Osteoblast (primary cell): ENCODE measurements at regions not wholly inside any gene's neighbourhood (a gene's known extent, or its start where the extent isn't known, plus 50 kb on each side); places are given as distances from the start of the nearest gene placed in this dataset.
"Not testable (repeated sequence)": the region's sequence is repeated elsewhere in the genome, so short reads cannot be mapped to it uniquely, and the experiment has no call there.

ENCODE experiments used
- DNase-seq: peaks from one replicate; pipeline ENCODE4 v3.0.0; 2011; ENCODE audit warnings: low spot score, mixed read lengths; ENCODE audit not compliant: insufficient read length; ENCODE audit errors: missing footprints
- H2AFZ ChIP-seq: 2 replicates; pipeline ENCODE4 v1.6.0; 2011; ENCODE audit warnings: mild to moderate bottlenecking, low read length
- H3K27ac ChIP-seq: 2 replicates; pipeline ENCODE4 v1.5.1; 2011; ENCODE audit warnings: mild to moderate bottlenecking, low read depth, low read length, moderate library complexity
- H3K27me3 ChIP-seq: 2 replicates; pipeline ENCODE4 v1.6.0; 2012; ENCODE audit warnings: mild to moderate bottlenecking, control low read depth, inconsistent platforms, low read length, moderate library complexity; ENCODE audit not compliant: insufficient read depth
- H3K36me3 ChIP-seq: 2 replicates; pipeline ENCODE4 v1.5.1; 2011; ENCODE audit warnings: mild to moderate bottlenecking, low read length, control low read depth, moderate library complexity; ENCODE audit not compliant: insufficient read depth
- H3K4me1 ChIP-seq: 2 replicates; pipeline ENCODE4 v1.5.1; 2011; ENCODE audit warnings: mild to moderate bottlenecking, low read length, control low read depth, moderate library complexity; ENCODE audit not compliant: insufficient read depth
- H3K4me2 ChIP-seq: 2 replicates; pipeline ENCODE4 v1.6.0; 2011; ENCODE audit warnings: mild to moderate bottlenecking, low read length; ENCODE audit not compliant: insufficient read depth
- H3K4me3 ChIP-seq: fragments of 200-600 bp; sonication (generic); 3 replicates; pipeline ENCODE4 v1.5.1; 2012; ENCODE audit warnings: mild to moderate bottlenecking, low read length, inconsistent platforms; ENCODE audit not compliant: insufficient read depth
- H3K79me2 ChIP-seq: 2 replicates; pipeline ENCODE4 v1.6.0; 2012; ENCODE audit warnings: mild to moderate bottlenecking, low read length, control low read depth, inconsistent platforms; ENCODE audit not compliant: insufficient read depth
- H3K9me3 ChIP-seq: 2 replicates; pipeline ENCODE4 v1.5.1; 2011; ENCODE audit warnings: low read depth, low read length, control low read depth
- H4K20me1 ChIP-seq: 2 replicates; pipeline ENCODE4 v1.6.0; 2012; ENCODE audit warnings: mild to moderate bottlenecking, low read length, control low read depth; ENCODE audit not compliant: insufficient read depth
- CTCF ChIP-seq: IDR thresholded peaks from 2 replicates; pipeline ENCODE4 v1.5.1; 2011; ENCODE audit warnings: mild to moderate bottlenecking, low read depth, low read length, moderate library complexity; ENCODE audit errors: extremely low read depth

- DNase-seq, result peak; percentile 84
- Histone ChIP-seq H2AFZ (no peak overlapping the region), H3K79me2 (no peaks in the 10 kb centered on the region), H3K27me3 (no peaks in the 10 kb centered on the region), H3K4me2 (peak overlapping the region; percentile 15), H4K20me1 (no peaks in the 10 kb centered on the region), H3K9me3 (no peaks in the 10 kb centered on the region), H3K27ac (peak overlapping the region; percentile 45), H3K4me1 (peaks cover 36% of the 10 kb centered on the region), H3K36me3 (no peaks in the 10 kb centered on the region), H3K4me3 (no peak overlapping the region)
- TF ChIP-seq CTCF, result no peak
These were observed 109.4 kb downstream of the DACT1 start for GRCh38 chr14:58747181-58747580.

- H3K27me3 ChIP-seq, H3K27ac ChIP-seq, H3K9me3 ChIP-seq, H2AFZ ChIP-seq, DNase-seq, H3K36me3 ChIP-seq, H4K20me1 ChIP-seq, H3K4me2 ChIP-seq, H3K79me2 ChIP-seq, H3K4me3 ChIP-seq: not testable (repeated sequence)
- peaks cover 39% of the 10 kb centered on the region for H3K4me1 ChIP-seq
These were observed 110.5 kb downstream of the DACT1 start for GRCh38 chr14:58748251-58748650.

GRCh38 chr14:58749066-58749669 is 111.4 kb downstream of the DACT1 start:
- no peaks in the 10 kb centered on the region for H3K9me3 ChIP-seq
- TF ChIP-seq CTCF, result no peak
- H4K20me1 ChIP-seq, result no peaks in the 10 kb centered on the region
- no peak overlapping the region for H3K4me3 ChIP-seq
- peaks cover 42% of the 10 kb centered on the region for H3K4me1 ChIP-seq
- DNase-seq, result peak; percentile 88
- no peaks in the 10 kb centered on the region for H3K36me3 ChIP-seq
- H2AFZ ChIP-seq, result no peak overlapping the region
- H3K79me2 ChIP-seq, result no peaks in the 10 kb centered on the region
- H3K27ac ChIP-seq, result peak overlapping the region; percentile 19
- peak overlapping the region; percentile 21 for H3K4me2 ChIP-seq
- H3K27me3 ChIP-seq, result no peaks in the 10 kb centered on the region

- Histone ChIP-seq H3K9me3 (no peaks in the 10 kb centered on the region), H3K36me3 (no peaks in the 10 kb centered on the region), H3K4me2 (no peak overlapping the region), H3K4me3 (no peak overlapping the region), H3K27me3 (no peaks in the 10 kb centered on the region), H3K79me2 (no peaks in the 10 kb centered on the region), H4K20me1 (no peaks in the 10 kb centered on the region), H3K4me1 (peaks cover 42% of the 10 kb centered on the region), H2AFZ (no peak overlapping the region), H3K27ac (no peak overlapping the region)
- TF ChIP-seq CTCF, result no peak
- DNase-seq, result no peak
These were observed 112.8 kb downstream of the DACT1 start for GRCh38 chr14:58750321-58751269.
